ENCODE measurements at regions not wholly inside any gene's neighbourhood (a gene's known extent, or its start where the extent isn't known, plus 50 kb on each side); places are given as distances from the start of the nearest gene placed in this dataset.

GRCh38 chr2:54059504-54059903 lies 55.9 kb upstream of the ACYP2 start:
- no peak overlapping the region for H3K27ac ChIP-seq
- 97 to 100% methylated on average over 3 of the region's 3 CpGs for WGBS, 2 donors
- no peak overlapping the region for H3K4me3 ChIP-seq
- no peak for TF ChIP-seq CTCF (IDR thresholded peaks at IDR 0.05)
- no peak for TF ChIP-seq POLR2A (IDR thresholded peaks at IDR 0.05)
- no peaks in the 10 kb centered on the region for H3K36me3 ChIP-seq (ENCODE audit: low read depth, missing control alignments)
- intact Hi-C loops (cut with DNase I; ENCODE audit: low total_unique reads) = no loop called here
- no peaks in the 10 kb centered on the region for H3K27me3 ChIP-seq
- no peaks in the 10 kb centered on the region for H3K4me1 ChIP-seq
- H3K9me3 ChIP-seq = no peaks in the 10 kb centered on the region
- no peak for DNase-seq

- Histone ChIP-seq H3K4me3 (no peak overlapping the region), H3K9me3 (no peaks in the 10 kb centered on the region), H3K27ac (no peak overlapping the region), H3K36me3 (ENCODE audit: low read depth, missing control alignments) (no peaks in the 10 kb centered on the region), H3K27me3 (no peaks in the 10 kb centered on the region), H3K4me1 (no peaks in the 10 kb centered on the region)
- no peak for DNase-seq
- WGBS, 2 donors = 92 to 94% methylated on average over 1 of the region's 1 CpG
- no peak for TF ChIP-seq CTCF (IDR thresholded peaks at IDR 0.05)
- intact Hi-C loops (cut with DNase I; ENCODE audit: low total_unique reads) = no loop called here
These were observed 57.0 kb upstream of the ACYP2 start for GRCh38 chr2:54058449-54058848.

GRCh38 chr2:54054774-54055173 lies 60.6 kb upstream of the ACYP2 start:
- intact Hi-C loops (cut with DNase I; ENCODE audit: low total_unique reads) = no loop called here
- Histone ChIP-seq H3K4me1 (no peaks in the 10 kb centered on the region), H3K9me3 (no peaks in the 10 kb centered on the region), H3K27me3 (no peaks in the 10 kb centered on the region), H3K27ac (no peak overlapping the region), H3K36me3 (ENCODE audit: low read depth, missing control alignments) (no peaks in the 10 kb centered on the region), H3K4me3 (no peak overlapping the region)
- WGBS, 2 donors = 96 to 97% methylated on average over 4 of the region's 4 CpGs
- no peak for TF ChIP-seq POLR2A (IDR thresholded peaks at IDR 0.05)
- TF ChIP-seq CTCF (IDR thresholded peaks at IDR 0.05) = no peak
- no peak for DNase-seq

GRCh38 chr2:54054271-54054670 lies 61.1 kb upstream of the ACYP2 start:
- H3K9me3 ChIP-seq = no peaks in the 10 kb centered on the region
- no peak overlapping the region for H3K27ac ChIP-seq
- intact Hi-C loops (cut with DNase I; ENCODE audit: low total_unique reads) = no loop called here
- DNase-seq = no peak
- no peaks in the 10 kb centered on the region for H3K4me1 ChIP-seq
- no peak overlapping the region for H3K4me3 ChIP-seq
- TF ChIP-seq CTCF (IDR thresholded peaks at IDR 0.05) (no peak), POLR2A (IDR thresholded peaks at IDR 0.05) (no peak)
- H3K36me3 ChIP-seq (ENCODE audit: low read depth, missing control alignments) = no peaks in the 10 kb centered on the region
- H3K27me3 ChIP-seq = no peaks in the 10 kb centered on the region
- 57 to 68% methylated on average over 3 of the region's 3 CpGs for WGBS, 2 donors

GRCh38 chr2:54053830-54054229 lies 61.6 kb upstream of the ACYP2 start:
- 57 to 61% methylated on average over 2 of the region's 2 CpGs for WGBS, 2 donors

More at GRCh38 chr2:54053830-54054229, 61.6 kb upstream of the ACYP2 start:
- intact Hi-C loops (cut with DNase I; ENCODE audit: low total_unique reads) = no loop called here
- Histone ChIP-seq H3K36me3 (ENCODE audit: low read depth, missing control alignments) (no peaks in the 10 kb centered on the region), H3K27me3 (no peaks in the 10 kb centered on the region), H3K27ac (no peak overlapping the region), H3K4me1 (no peaks in the 10 kb centered on the region), H3K9me3 (no peaks in the 10 kb centered on the region), H3K4me3 (no peak overlapping the region)
- DNase-seq = no peak
- TF ChIP-seq POLR2A (IDR thresholded peaks at IDR 0.05) (no peak), CTCF (IDR thresholded peaks at IDR 0.05) (no peak)
